ENCODE measurements at regions not wholly inside any gene's neighbourhood (a gene's known extent, or its start where the extent isn't known, plus 50 kb on each side); places are given as distances from the start of the nearest gene placed in this dataset.

GRCh38 chr11:130769782-130770535 lies 146.3 kb downstream of the SNX19 start:
- TF ChIP-seq SIN3A (IDR thresholded peaks at IDR 0.05; ENCODE audit: borderline replicate concordance, insufficient read depth, low read length) (no peak), FOXP2 (optimal IDR thresholded peaks at IDR 0.05; ENCODE audit: borderline replicate concordance, extremely low read depth, extremely low read length, insufficient read depth) (no peak), POLR2AphosphoS5 (IDR thresholded peaks at IDR 0.05; ENCODE audit: low read depth, low read length) (no peak), REST (IDR thresholded peaks at IDR 0.05; ENCODE audit: insufficient read depth in 1 of 2, low read depth in 2 of 2, low read length in 2 of 2) (no peak), TAF1 (IDR thresholded peaks at IDR 0.05; ENCODE audit: borderline replicate concordance, insufficient read depth, low read length) (no peak)

- no peak for TF ChIP-seq TAF1 (IDR thresholded peaks at IDR 0.05; ENCODE audit: borderline replicate concordance, insufficient read depth, low read length)
- TF ChIP-seq REST (IDR thresholded peaks at IDR 0.05; ENCODE audit: insufficient read depth in 1 of 2, low read depth in 2 of 2, low read length in 2 of 2) = no peak
Measured at GRCh38 chr11:130771708-130772107, 144.6 kb downstream of the SNX19 start.

- TF ChIP-seq POLR2AphosphoS5 (IDR thresholded peaks at IDR 0.05; ENCODE audit: low read depth, low read length) (no peak), TAF1 (IDR thresholded peaks at IDR 0.05; ENCODE audit: borderline replicate concordance, insufficient read depth, low read length) (no peak), SIN3A (IDR thresholded peaks at IDR 0.05; ENCODE audit: borderline replicate concordance, insufficient read depth, low read length) (no peak), REST (IDR thresholded peaks at IDR 0.05; ENCODE audit: insufficient read depth in 1 of 2, low read depth in 2 of 2, low read length in 2 of 2) (no peak), FOXP2 (optimal IDR thresholded peaks at IDR 0.05; ENCODE audit: borderline replicate concordance, extremely low read depth, extremely low read length, insufficient read depth) (no peak)
Measured at GRCh38 chr11:130772266-130773227, 143.7 kb downstream of the SNX19 start.

GRCh38 chr11:130773244-130773820 lies 142.9 kb downstream of the SNX19 start:
- TF ChIP-seq SIN3A (IDR thresholded peaks at IDR 0.05; ENCODE audit: borderline replicate concordance, insufficient read depth, low read length) = no peak
- no peak for TF ChIP-seq TAF1 (IDR thresholded peaks at IDR 0.05; ENCODE audit: borderline replicate concordance, insufficient read depth, low read length)
- no peak for TF ChIP-seq REST (IDR thresholded peaks at IDR 0.05; ENCODE audit: insufficient read depth in 1 of 2, low read depth in 2 of 2, low read length in 2 of 2)
- no peak for TF ChIP-seq POLR2AphosphoS5 (IDR thresholded peaks at IDR 0.05; ENCODE audit: low read depth, low read length)
- no peak for TF ChIP-seq FOXP2 (optimal IDR thresholded peaks at IDR 0.05; ENCODE audit: borderline replicate concordance, extremely low read depth, extremely low read length, insufficient read depth)

Data from PFSK-1 (cell line).